Effector memory CD8-positive, alpha-beta T cell (primary cell): ENCODE measurements at regions not wholly inside any gene's neighbourhood (a gene's known extent, or its start where the extent isn't known, plus 50 kb on each side); places are given as distances from the start of the nearest gene placed in this dataset.

Source experiments
- ATAC-seq: fragments of 150-1000 bp; cut with Tn5 transposase; replicated peaks from 2 replicates; pipeline ENCODE4 v1.10.0; 2021; ENCODE audit warnings: mild to moderate bottlenecking, moderate library complexity
- DNase-seq, 3 experiments: peaks; one replicate each; pipeline ENCODE4 v3.0.0; 2021
- H3K27ac Mint-ChIP-seq, 2 donors: one replicate each; pipeline ENCODE4 v1.8.0; 2022; ENCODE audit warnings: mild to moderate bottlenecking in 2 of 2, mixed read lengths in 2 of 2, moderate library complexity in 2 of 2
- H3K27me3 Mint-ChIP-seq, 2 donors: one replicate each; pipeline ENCODE4 v1.8.0; 2022; ENCODE audit warnings: mixed read lengths in 2 of 2
- H3K36me3 Mint-ChIP-seq: one replicate; pipeline ENCODE4 v1.8.0; 2022; ENCODE audit warnings: mild to moderate bottlenecking, moderate library complexity, mixed read lengths; ENCODE audit not compliant: insufficient read depth
- H3K4me1 Mint-ChIP-seq, 2 donors: one replicate each; pipeline ENCODE4 v1.8.0; 2022; ENCODE audit warnings: low read depth in 2 of 2, mixed read lengths in 2 of 2
- H3K4me3 Mint-ChIP-seq, 2 donors: one replicate each; pipeline ENCODE4 v1.8.0; 2022; ENCODE audit warnings: mild to moderate bottlenecking in 2 of 2, mixed read lengths in 2 of 2, moderate library complexity in 2 of 2
- H3K9me3 Mint-ChIP-seq, 2 donors: one replicate each; pipeline ENCODE4 v1.8.0; 2022; ENCODE audit warnings: mixed read lengths in 2 of 2

DNA sequence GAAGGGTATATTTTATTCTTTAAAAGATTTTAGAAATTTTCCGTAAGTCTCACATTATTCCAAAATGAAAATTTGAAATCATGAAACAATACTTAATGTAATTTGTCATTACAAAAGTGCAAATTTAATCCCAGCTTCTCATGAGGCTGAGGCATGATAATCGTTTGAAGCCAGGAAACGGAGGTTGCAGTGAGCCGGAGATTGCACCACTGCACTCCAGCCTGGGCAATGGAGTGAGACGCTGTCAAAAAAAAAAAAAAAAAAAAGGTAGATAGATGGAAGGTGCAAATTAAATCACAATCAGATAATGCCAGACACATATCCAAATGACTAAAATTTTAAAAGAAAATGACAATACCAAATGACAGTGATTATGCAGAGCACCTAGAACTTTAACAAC, 644.2 kb downstream of the FAM181B start:
- Mint-ChIP-seq H3K27ac (no peak overlapping the region), H3K9me3 (no peaks in the 10 kb centered on the region), H3K4me3 (no peak overlapping the region), H3K4me1 (no peaks in the 10 kb centered on the region), H3K27me3 (no peaks in the 10 kb centered on the region), H3K36me3 (no peaks in the 10 kb centered on the region)
- DNase-seq (no peak), ATAC-seq (no peak)

DNA sequence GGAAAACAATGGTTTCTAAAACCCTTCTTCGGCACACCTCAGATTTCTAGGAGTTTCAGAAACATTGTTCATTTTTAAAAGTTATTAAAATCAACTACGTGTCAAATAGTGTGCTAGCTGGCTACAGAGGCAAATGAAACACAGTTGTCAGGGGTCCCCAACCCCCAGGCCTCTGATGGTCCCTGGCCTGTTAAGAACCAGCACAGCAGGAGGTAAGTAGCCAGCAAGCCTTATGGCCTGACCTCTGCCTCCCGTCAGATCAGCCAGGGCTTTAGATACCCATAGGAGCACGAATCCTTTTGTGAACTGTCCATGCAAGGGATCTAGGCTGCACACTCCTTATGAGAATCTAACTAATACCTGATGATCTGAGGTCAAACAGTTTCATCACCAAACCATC, 648.2 kb downstream of the FAM181B start:
- no peaks in the 10 kb centered on the region for H3K36me3 Mint-ChIP-seq
- no peak overlapping the region for H3K27ac Mint-ChIP-seq
- peaks cover 0 to 6% of the 10 kb centered on the region in 2 donors for H3K27me3 Mint-ChIP-seq
- DNase-seq (no peak), ATAC-seq (no peak)
- no peak overlapping the region for H3K4me3 Mint-ChIP-seq
- H3K4me1 Mint-ChIP-seq: no peaks in the 10 kb centered on the region
- H3K9me3 Mint-ChIP-seq: no peaks in the 10 kb centered on the region

DNA sequence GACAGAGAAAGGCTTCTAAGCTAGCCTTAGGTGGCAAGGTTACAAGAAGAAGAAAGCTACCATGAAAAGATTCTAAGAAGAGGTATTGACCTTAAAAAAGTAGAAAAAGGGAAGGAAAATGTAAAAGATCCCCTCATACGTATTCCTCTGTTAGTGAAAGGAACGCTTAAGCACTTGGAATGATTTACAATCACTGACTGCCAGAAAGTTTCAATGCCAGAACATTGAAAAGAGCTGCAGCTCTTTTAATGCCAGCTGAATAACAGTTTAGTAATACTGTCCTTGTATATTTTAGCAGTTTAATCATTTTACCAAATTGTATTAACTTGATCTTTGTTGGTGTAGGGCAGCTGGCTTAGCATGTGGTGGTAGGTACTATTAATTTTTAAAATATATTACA, 650.7 kb downstream of the FAM181B start:
- DNase-seq: no peak
- Mint-ChIP-seq H3K36me3 (no peaks in the 10 kb centered on the region), H3K4me3 (no peak overlapping the region), H3K9me3 (no peaks in the 10 kb centered on the region), H3K27me3 (peaks cover 0 to 6% of the 10 kb centered on the region in 2 donors), H3K27ac (no peak overlapping the region), H3K4me1 (no peaks in the 10 kb centered on the region)
- ATAC-seq: no peak

DNA sequence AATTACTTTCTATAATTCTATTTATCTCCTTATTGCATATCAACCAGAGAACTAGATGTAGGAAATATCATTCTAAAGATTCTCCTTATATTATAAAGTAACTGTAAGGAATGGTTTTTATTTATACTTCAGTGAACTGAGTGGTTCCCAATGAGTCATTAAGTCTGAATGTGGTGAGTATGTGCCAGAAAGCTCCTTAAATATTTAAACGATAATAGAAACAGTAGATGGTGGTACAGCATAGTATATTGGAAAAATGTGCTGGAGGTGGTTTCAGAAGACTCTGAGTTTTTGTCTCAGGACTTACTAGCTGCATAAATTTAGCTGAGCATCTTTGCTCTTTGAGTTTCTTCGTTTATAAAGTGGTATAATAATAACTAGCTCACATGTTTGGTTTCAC, 653.5 kb downstream of the FAM181B start:
- Mint-ChIP-seq H3K36me3 (no peaks in the 10 kb centered on the region), H3K27ac (no peak overlapping the region), H3K27me3 (peaks cover 0 to 6% of the 10 kb centered on the region in 2 donors), H3K4me1 (no peaks in the 10 kb centered on the region), H3K4me3 (no peak overlapping the region), H3K9me3 (no peaks in the 10 kb centered on the region)
- DNase-seq (no peak), ATAC-seq (no peak)

DNA sequence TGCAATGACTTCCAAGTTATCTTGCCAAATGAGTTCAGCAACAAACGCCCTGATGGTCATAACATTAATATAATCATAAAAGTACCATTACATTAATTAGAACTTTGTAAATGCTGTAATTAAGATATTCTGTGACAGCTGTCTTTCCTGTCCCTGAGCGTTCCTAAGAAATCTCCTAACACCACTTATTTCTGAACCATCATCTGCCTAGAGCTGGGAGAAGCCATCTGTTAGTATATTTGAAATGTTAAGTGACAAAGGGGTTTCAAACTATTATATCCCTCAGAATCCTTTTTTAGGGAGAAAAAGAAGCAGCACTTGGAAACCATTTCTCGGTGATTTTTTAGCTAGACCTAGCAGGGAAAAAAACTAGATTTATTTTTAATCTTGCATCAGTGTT, 657.5 kb downstream of the FAM181B start:
- Mint-ChIP-seq H3K4me3 (no peak overlapping the region), H3K27me3 (no peaks in the 10 kb centered on the region), H3K36me3 (no peaks in the 10 kb centered on the region), H3K27ac (no peak overlapping the region), H3K4me1 (peaks cover 0 to 7% of the 10 kb centered on the region in 2 donors), H3K9me3 (no peaks in the 10 kb centered on the region)
- DNase-seq: no peak
- ATAC-seq: no peak

DNA sequence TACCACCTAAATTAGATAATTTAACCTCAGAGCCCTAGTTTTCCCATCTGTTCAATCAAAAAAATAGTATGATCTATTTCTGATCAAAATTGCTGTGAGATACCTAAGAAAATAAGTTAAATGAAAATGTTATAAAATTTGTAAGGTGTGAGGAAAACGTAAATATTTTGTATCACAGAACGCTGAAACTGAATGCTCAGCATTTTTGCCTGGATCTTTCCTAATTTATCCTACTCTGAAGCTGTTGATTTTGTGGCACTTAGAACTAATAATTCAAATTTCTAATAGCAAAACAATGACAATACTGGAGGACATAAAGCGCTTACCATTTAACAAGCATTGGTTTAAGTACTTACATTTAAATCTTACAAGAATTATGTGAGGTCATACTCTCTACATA, 674.2 kb downstream of the FAM181B start:
- Mint-ChIP-seq H3K36me3 (no peaks in the 10 kb centered on the region), H3K9me3 (no peaks in the 10 kb centered on the region), H3K4me1 (no peaks in the 10 kb centered on the region), H3K27ac (no peak overlapping the region), H3K4me3 (no peak overlapping the region), H3K27me3 (no peaks in the 10 kb centered on the region)
- ATAC-seq: no peak
- no peak for DNase-seq

DNA sequence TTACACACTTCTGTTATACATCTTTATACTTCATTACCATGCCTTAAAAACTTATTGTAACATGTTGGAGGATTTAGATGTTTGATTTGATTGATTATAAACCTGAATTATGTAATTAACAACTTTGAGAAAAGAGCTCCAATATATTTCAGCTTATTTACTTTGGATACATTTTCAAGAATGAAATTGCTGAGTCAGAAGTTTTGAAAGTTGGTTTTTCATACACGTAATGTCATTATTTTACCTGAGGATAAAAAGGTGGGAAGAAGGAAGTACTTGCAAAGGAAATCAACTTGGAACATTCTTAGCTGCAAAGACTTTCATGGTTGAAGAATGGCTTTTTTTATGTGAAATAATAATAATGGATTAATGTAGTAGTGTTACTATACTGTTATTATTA, 677.2 kb downstream of the FAM181B start:
- Mint-ChIP-seq H3K27me3 (no peaks in the 10 kb centered on the region), H3K9me3 (no peaks in the 10 kb centered on the region), H3K4me3 (no peak overlapping the region), H3K27ac (no peak overlapping the region), H3K4me1 (no peaks in the 10 kb centered on the region), H3K36me3 (no peaks in the 10 kb centered on the region)
- DNase-seq (no peak), ATAC-seq (no peak)

DNA sequence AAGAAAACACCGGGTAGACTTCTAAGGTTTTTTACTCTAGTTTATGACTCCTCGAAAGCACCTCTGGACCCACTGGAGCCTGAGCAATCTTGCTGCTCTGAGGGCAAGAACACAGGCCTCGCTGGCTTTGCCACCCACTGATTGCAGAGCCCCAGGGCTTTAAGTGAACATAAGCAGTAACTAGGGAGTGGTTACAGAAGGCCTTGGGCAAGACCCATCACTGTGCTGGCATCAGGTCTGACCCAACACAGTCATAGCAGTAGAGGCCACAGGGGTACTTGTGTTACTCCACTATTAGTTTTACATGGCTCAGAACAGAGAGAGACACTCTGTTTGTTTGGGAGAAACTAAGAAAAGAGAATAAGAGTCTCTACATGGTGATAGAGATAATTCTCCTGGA, 684.5 kb downstream of the FAM181B start:
- Mint-ChIP-seq H3K36me3 (no peaks in the 10 kb centered on the region), H3K27ac (no peak overlapping the region)

DNA sequence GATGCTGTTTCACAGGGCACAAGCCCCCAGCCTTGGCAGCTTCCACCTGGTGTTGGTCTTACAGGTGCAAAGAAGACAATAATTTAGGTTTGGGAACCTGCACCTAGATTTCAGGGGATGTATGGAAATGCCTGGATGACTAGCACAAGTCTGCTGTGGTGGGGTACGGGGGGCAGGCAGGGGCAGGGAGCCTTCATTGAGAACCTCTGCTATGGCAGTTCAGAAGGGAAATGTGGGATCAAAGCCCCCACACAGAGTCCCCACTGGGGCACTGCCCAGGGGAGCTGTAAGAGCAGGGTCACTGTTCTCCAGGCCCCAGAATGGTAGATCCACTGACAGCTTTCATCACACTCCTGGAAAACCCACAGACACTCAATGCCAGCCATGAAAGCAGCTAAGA, 686.5 kb downstream of the FAM181B start:
- no peaks in the 10 kb centered on the region for H3K36me3 Mint-ChIP-seq
- no peak overlapping the region for H3K27ac Mint-ChIP-seq
- no peak for DNase-seq
- no peak overlapping the region for H3K4me3 Mint-ChIP-seq
- H3K9me3 Mint-ChIP-seq: peaks cover 2 to 9% of the 10 kb centered on the region in 2 donors
- H3K4me1 Mint-ChIP-seq: no peaks in the 10 kb centered on the region
- no peak for ATAC-seq
- peaks cover 0 to 33% of the 10 kb centered on the region in 2 donors for H3K27me3 Mint-ChIP-seq

More for the DNA sequence above, 684.5 kb downstream of the FAM181B start:
- ATAC-seq: no peak
- H3K27me3 Mint-ChIP-seq: peaks cover 0 to 33% of the 10 kb centered on the region in 2 donors
- H3K4me1 Mint-ChIP-seq: no peaks in the 10 kb centered on the region
- peaks cover 2 to 9% of the 10 kb centered on the region in 2 donors for H3K9me3 Mint-ChIP-seq
- no peak overlapping the region for H3K4me3 Mint-ChIP-seq
- no peak for DNase-seq

DNA sequence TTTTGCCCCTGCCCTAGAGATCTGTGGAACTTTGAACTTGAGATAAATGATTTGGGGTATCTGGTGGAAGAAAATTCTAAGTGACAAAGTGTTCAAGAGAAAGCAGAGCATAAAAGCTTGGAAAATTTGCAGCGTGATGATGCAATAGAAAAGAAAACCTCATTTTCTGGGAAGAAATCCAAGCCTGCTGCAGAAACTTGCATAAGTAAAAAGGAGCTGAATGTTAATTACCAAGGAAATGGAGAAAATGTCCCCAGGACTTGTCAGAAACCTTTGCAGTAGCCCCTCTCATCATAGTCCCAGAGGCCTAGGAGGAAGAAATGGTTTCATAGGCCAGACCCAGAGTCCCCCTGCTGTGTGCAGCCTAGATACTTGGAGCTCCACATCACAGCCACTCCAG, 686.9 kb downstream of the FAM181B start:
- peaks cover 2 to 9% of the 10 kb centered on the region in 2 donors for H3K9me3 Mint-ChIP-seq
- H3K36me3 Mint-ChIP-seq: no peaks in the 10 kb centered on the region
- no peak overlapping the region for H3K4me3 Mint-ChIP-seq
- ATAC-seq (no peak), DNase-seq (no peak)
- no peaks in the 10 kb centered on the region for H3K4me1 Mint-ChIP-seq
- H3K27ac Mint-ChIP-seq: no peak overlapping the region
- H3K27me3 Mint-ChIP-seq: peaks cover 0 to 33% of the 10 kb centered on the region in 2 donors

DNA sequence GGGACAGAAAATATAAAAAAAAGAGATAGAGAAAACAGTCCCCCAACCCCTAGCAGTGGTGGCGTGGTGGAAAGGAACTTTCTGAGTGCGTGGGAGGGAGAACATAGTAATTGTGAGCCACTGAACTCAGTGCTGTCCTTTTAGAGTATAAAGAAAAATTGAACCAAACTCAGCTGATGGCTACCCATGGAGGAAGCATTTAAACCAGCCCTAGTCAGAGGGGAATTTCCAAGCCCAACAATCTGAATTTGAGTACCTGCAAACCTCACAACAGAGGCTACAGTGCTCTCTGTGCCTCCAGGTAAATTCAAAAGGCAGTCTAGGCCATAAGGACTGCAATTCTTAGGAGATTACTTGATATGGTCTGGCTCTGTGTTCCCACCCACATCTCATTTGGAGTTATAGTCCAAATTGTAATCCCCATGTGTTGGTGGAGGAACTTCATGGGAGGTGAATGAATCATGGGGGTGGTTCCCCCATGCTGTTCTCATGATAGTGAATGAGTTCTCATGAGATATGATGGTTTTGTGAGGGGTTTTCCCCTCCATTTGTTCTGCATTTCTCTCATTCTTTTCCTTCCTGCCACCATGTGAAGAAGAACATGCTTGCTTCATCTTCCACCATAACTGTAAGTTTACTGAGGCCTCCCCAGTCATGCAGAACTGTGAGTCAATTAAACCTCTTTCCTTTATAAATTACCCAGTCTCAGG, 687.8 kb downstream of the FAM181B start:
- DNase-seq (no peak), ATAC-seq (no peak)
- Mint-ChIP-seq H3K4me1 (no peaks in the 10 kb centered on the region), H3K27ac (no peak overlapping the region), H3K9me3 (peaks cover 2 to 9% of the 10 kb centered on the region in 2 donors), H3K27me3 (peaks cover 0 to 29% of the 10 kb centered on the region in 2 donors), H3K4me3 (no peak overlapping the region), H3K36me3 (no peaks in the 10 kb centered on the region)

DNA sequence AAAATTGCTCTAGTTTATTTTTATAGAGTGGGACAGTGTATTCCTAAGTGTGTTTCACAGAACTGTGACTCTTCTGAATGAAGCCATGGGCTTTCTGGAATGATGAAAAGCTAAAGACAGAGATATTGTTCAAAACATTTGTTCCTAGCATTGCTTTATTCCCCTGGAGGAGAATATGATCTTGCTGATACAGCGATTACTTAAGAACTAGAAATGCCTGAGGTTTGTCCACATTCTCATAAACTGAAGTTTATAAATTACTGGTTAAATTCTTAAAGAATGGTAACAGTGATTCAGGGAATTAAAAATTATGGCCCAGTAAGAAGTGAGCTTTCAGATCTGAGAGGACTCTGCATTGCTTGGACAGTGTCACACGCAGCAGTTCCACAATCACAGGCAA, 690.3 kb downstream of the FAM181B start:
- peaks cover 0 to 9% of the 10 kb centered on the region in 2 donors for H3K9me3 Mint-ChIP-seq
- ATAC-seq: no peak
- H3K4me3 Mint-ChIP-seq: no peak overlapping the region
- H3K27me3 Mint-ChIP-seq: peaks cover 0 to 20% of the 10 kb centered on the region in 2 donors
- DNase-seq: no peak
- H3K36me3 Mint-ChIP-seq: no peaks in the 10 kb centered on the region
- no peaks in the 10 kb centered on the region for H3K4me1 Mint-ChIP-seq
- no peak overlapping the region for H3K27ac Mint-ChIP-seq

DNA sequence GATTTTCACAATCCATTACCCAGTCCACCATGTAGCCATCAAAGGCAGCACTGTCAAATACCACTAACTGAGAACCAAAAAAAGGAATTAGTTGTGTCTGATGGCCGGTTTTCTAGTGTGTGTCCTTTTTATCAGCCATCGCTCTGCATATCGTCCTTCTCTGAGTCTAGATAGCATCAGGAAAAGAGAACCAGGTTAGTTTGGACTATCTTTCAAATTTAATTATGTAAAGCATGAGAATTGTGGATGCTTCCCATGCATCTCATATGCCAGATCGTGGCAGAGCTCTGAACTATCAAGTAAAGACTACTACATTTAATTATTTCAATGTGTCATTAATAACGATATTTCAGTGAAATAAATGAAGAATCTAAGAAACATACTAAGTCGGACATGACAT, 691.9 kb downstream of the FAM181B start:
- Mint-ChIP-seq H3K9me3 (peaks cover 0 to 8% of the 10 kb centered on the region in 2 donors), H3K4me3 (no peak overlapping the region), H3K4me1 (no peaks in the 10 kb centered on the region), H3K27me3 (peaks cover 0 to 16% of the 10 kb centered on the region in 2 donors), H3K27ac (no peak overlapping the region), H3K36me3 (no peaks in the 10 kb centered on the region)
- no peak for ATAC-seq
- DNase-seq: no peak

DNA sequence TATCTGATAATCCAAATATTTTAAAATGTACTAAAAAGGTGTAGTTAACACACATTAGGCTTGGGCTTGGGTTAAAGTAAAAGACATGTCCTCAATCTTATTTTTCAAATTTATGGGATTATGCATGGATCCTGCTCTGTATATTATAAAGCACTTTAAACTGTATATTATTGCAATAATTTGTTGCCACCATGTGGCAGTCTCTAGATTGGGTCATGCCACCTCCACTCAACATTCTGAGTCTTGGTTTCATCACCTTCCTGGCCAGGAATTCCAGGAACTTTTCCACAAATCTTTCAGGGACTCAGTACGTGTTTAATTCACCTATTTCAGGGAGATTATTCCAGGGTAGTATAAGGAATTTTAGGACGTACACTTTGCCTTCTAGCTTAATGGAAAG, 695.5 kb downstream of the FAM181B start:
- H3K27me3 Mint-ChIP-seq: no peaks in the 10 kb centered on the region
- DNase-seq (no peak), ATAC-seq (no peak)
- no peaks in the 10 kb centered on the region for H3K9me3 Mint-ChIP-seq
- no peaks in the 10 kb centered on the region for H3K4me1 Mint-ChIP-seq
- no peak overlapping the region for H3K27ac Mint-ChIP-seq
- H3K4me3 Mint-ChIP-seq: no peak overlapping the region
- no peaks in the 10 kb centered on the region for H3K36me3 Mint-ChIP-seq
